ENCODE measurements at regions not wholly inside any gene's neighbourhood (a gene's known extent, or its start where the extent isn't known, plus 50 kb on each side); places are given as distances from the start of the nearest gene placed in this dataset.

DNA sequence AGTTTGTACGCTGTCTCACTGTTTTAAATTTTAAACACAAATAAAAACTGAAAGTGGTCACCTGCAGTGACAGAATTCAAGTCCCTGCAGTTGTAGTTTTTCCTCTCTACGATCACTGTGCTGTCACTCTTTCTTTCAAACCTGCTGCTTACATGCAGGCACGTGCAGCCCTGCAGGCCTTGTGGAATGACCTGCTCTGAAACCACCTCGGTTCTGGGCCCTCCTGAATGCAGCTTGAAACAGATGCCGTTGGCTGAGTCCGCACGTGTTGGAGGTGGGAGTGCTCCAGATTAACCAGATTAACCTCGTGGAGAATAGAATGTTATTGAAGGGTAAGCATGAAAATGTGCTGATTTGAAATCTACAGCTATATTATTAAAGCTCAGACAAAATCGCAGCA lies 126.0 kb upstream of the ERCC6L2 start:
- TF ChIP-seq, protein P1, sequence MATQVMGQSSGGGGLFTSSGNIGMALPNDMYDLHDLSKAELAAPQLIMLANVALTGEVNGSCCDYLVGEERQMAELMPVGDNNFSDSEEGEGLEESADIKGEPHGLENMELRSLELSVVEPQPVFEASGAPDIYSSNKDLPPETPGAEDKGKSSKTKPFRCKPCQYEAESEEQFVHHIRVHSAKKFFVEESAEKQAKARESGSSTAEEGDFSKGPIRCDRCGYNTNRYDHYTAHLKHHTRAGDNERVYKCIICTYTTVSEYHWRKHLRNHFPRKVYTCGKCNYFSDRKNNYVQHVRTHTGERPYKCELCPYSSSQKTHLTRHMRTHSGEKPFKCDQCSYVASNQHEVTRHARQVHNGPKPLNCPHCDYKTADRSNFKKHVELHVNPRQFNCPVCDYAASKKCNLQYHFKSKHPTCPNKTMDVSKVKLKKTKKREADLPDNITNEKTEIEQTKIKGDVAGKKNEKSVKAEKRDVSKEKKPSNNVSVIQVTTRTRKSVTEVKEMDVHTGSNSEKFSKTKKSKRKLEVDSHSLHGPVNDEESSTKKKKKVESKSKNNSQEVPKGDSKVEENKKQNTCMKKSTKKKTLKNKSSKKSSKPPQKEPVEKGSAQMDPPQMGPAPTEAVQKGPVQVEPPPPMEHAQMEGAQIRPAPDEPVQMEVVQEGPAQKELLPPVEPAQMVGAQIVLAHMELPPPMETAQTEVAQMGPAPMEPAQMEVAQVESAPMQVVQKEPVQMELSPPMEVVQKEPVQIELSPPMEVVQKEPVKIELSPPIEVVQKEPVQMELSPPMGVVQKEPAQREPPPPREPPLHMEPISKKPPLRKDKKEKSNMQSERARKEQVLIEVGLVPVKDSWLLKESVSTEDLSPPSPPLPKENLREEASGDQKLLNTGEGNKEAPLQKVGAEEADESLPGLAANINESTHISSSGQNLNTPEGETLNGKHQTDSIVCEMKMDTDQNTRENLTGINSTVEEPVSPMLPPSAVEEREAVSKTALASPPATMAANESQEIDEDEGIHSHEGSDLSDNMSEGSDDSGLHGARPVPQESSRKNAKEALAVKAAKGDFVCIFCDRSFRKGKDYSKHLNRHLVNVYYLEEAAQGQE (IDR thresholded peaks at IDR 0.05; ENCODE audit: insufficient read depth in 1 of 2, low read depth in 2 of 2, low read length in 2 of 2), result no peak
- TF ChIP-seq SIN3A (IDR thresholded peaks at IDR 0.05; ENCODE audit: borderline replicate concordance, insufficient read depth, low read length), result no peak
- no peak for TF ChIP-seq POLR2AphosphoS5 (IDR thresholded peaks at IDR 0.05; ENCODE audit: low read depth, low read length)
- no peak for TF ChIP-seq TAF1 (IDR thresholded peaks at IDR 0.05; ENCODE audit: borderline replicate concordance, insufficient read depth, low read length)
- TF ChIP-seq FOXP2 (optimal IDR thresholded peaks at IDR 0.05; ENCODE audit: borderline replicate concordance, extremely low read depth, extremely low read length, insufficient read depth), result no peak

DNA sequence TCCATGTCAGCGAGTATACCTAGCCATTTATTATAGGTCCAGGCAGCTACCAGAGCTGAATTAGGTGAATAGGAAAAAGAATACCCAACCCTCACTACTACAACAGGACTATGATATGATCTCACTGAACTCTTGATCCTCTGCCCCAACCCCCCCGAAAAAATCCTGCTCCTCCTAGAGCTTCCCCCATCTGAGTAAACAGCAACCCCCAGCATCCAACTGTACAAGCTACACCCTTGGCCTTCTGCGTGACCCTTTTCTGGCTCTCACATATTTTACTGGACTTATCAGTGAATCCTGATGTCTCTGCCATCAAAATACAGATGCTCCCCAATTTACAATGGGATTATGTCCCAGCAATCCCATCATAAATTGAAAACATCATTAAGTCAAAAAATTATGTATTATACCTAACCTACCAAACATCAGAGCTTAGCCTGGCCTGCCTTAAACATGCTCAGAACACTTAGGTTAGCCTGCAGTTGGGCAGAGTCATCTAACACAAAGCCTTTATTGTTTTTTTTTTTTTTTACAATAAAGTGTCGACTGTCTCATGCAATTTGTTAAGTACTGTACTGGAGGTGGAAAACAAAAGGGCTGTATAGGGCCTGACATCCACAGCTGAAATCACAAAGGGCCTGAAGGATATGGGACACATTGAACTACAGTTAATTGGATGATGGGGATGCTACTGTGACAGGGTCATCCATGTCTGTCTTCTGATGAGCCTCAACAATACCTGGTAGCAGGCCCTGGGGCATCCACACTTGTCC lies 128.9 kb upstream of the ERCC6L2 start:
- TF ChIP-seq FOXP2 (optimal IDR thresholded peaks at IDR 0.05; ENCODE audit: borderline replicate concordance, extremely low read depth, extremely low read length, insufficient read depth), result no peak
- no peak for TF ChIP-seq POLR2AphosphoS5 (IDR thresholded peaks at IDR 0.05; ENCODE audit: low read depth, low read length)

DNA sequence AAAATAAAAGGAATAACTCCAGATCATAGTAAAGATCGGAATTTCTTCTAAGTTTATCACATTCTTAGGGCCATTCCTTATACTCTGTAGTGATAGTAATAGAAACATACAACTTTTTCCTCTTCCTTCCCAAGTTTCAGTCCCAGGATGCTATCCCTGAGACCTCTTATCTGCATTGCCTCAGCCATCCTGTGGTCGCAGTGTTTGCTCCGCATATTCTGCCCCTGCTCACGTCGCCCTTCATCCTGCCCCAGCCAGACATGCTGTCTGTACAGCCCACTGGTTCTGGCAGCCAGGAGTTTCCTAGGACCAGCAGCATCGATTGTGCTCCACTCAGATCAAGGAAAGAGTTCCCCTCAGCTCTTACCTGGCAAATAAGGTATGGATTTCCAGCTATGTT lies 132.7 kb upstream of the ERCC6L2 start:
- TF ChIP-seq, protein P1 (IDR thresholded peaks at IDR 0.05; ENCODE audit: insufficient read depth in 1 of 2, low read depth in 2 of 2, low read length in 2 of 2), result no peak
- no peak for TF ChIP-seq POLR2AphosphoS5 (IDR thresholded peaks at IDR 0.05; ENCODE audit: low read depth, low read length)
- no peak for TF ChIP-seq FOXP2 (optimal IDR thresholded peaks at IDR 0.05; ENCODE audit: borderline replicate concordance, extremely low read depth, extremely low read length, insufficient read depth)
- TF ChIP-seq SIN3A (IDR thresholded peaks at IDR 0.05; ENCODE audit: borderline replicate concordance, insufficient read depth, low read length), result no peak
- TF ChIP-seq TAF1 (IDR thresholded peaks at IDR 0.05; ENCODE audit: borderline replicate concordance, insufficient read depth, low read length), result no peak

DNA sequence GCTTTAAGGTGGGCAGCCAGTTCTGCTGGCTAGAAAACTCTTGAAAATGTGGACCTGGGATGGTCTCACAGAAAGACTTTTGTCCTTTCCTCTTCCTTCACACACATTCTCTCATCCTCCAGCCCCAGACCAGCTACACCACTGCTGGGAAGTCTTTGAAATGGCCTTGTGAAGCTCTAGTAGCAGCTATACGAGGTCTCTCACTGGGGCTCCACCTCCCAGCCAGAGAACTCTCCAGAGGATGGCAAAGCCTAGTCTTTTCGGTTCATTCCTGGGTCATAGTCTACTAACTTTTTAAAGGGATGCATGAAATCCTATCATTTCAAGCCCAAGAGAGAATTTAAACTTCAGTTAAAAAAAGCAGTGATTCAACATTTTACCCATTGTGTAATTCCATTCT lies 133.9 kb upstream of the ERCC6L2 start:
- TF ChIP-seq TAF1 (IDR thresholded peaks at IDR 0.05; ENCODE audit: borderline replicate concordance, insufficient read depth, low read length) (no peak), POLR2AphosphoS5 (IDR thresholded peaks at IDR 0.05; ENCODE audit: low read depth, low read length) (no peak), SIN3A (IDR thresholded peaks at IDR 0.05; ENCODE audit: borderline replicate concordance, insufficient read depth, low read length) (no peak), FOXP2 (optimal IDR thresholded peaks at IDR 0.05; ENCODE audit: borderline replicate concordance, extremely low read depth, extremely low read length, insufficient read depth) (no peak)
- TF ChIP-seq, protein P1 (IDR thresholded peaks at IDR 0.05; ENCODE audit: insufficient read depth in 1 of 2, low read depth in 2 of 2, low read length in 2 of 2), result no peak

DNA sequence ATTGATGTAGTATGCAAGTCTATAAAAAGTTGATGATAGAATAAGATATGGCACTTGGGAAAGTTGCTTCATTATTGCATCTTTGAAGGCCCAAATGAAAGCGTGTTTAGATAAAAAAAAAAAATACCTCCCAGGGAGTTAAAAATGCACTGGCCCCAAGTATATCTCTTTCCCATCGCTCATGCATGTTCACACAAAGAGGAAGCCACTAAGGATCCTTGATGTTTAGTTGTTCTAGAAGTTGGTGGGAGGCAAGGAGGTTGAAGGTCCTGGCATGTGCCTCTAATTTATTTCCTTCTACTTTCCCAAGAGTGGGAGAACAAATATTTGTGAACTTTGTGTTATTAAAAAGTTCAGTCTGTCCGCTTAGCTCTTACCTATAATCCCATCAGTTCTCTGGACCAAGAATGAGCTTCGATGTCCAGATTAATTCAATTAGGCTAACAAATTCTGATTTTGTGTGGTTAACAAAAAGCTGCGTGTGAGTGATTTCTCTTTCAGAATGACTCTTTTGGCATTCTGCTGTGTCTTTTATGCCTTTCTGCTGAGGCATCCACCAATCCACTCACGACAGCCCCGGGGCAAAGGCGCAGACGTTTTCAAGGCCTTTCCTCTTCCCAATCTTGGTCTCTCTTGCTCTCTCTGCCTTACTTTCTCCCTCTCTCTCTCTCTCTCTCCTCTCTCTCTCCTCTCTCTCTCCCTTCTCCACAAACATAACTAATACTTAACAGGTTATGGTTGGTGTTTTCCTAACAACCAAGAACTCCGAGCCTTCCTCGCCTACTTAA lies 135.1 kb upstream of the ERCC6L2 start:
- TF ChIP-seq, protein P1 (IDR thresholded peaks at IDR 0.05; ENCODE audit: insufficient read depth in 1 of 2, low read depth in 2 of 2, low read length in 2 of 2), result no peak
- TF ChIP-seq POLR2AphosphoS5 (IDR thresholded peaks at IDR 0.05; ENCODE audit: low read depth, low read length), result no peak
- TF ChIP-seq TAF1 (IDR thresholded peaks at IDR 0.05; ENCODE audit: borderline replicate concordance, insufficient read depth, low read length), result no peak
- TF ChIP-seq SIN3A (IDR thresholded peaks at IDR 0.05; ENCODE audit: borderline replicate concordance, insufficient read depth, low read length), result no peak
- no peak for TF ChIP-seq FOXP2 (optimal IDR thresholded peaks at IDR 0.05; ENCODE audit: borderline replicate concordance, extremely low read depth, extremely low read length, insufficient read depth)

Data from PFSK-1 (cell line).